HL-60 (cell line): ENCODE measurements at regions not wholly inside any gene's neighbourhood (a gene's known extent, or its start where the extent isn't known, plus 50 kb on each side); places are given as distances from the start of the nearest gene placed in this dataset.
"Not testable (repeated sequence)": the region's sequence is repeated elsewhere in the genome, so short reads cannot be mapped to it uniquely, and the experiment has no call there.

ENCODE experiments used
- DNase-seq, 2 experiments: peaks; one replicate each; pipeline ENCODE4 v3.0.0-alpha.2; 2010 to 2020; ENCODE audit warnings: low read depth in 1 of 2, low spot score in 1 of 2
- H3K27ac ChIP-seq: fragments of 250-450 bp; sonication (Bioruptor Pico); replicated peaks from 2 replicates; pipeline ENCODE4 v1.5.1; 2020; ENCODE audit warnings: mild to moderate bottlenecking, moderate library complexity
- H3K27me3 ChIP-seq: fragments of 250-450 bp; sonication (Bioruptor Pico); 2 replicates; pipeline ENCODE4 v1.5.1; 2021; ENCODE audit warnings: mild to moderate bottlenecking, moderate library complexity; ENCODE audit not compliant: insufficient read depth, poor library complexity, severe bottlenecking
- H3K4me3 ChIP-seq: replicated peaks from 2 replicates; pipeline ENCODE4 v1.5.1; 2011; ENCODE audit warnings: mild to moderate bottlenecking, control low read depth, low read length; ENCODE audit not compliant: insufficient read depth
- GABPA ChIP-seq: IDR thresholded peaks from 2 replicates; pipeline ENCODE4 v1.6.1; 2012; ENCODE audit warnings: low read depth
- POLR2AphosphoS5 ChIP-seq: IDR thresholded peaks from 2 replicates; pipeline ENCODE4 v1.6.1; 2012; ENCODE audit warnings: low read depth
- SPI1 ChIP-seq: IDR thresholded peaks from 2 replicates; pipeline ENCODE4 v1.6.1; 2012; ENCODE audit warnings: low read depth, mild to moderate bottlenecking, borderline replicate concordance
- TF ChIP-seq, protein P1 (sequence below): IDR thresholded peaks from 2 replicates; pipeline ENCODE4 v1.6.1; 2012; ENCODE audit warnings: low read depth; ENCODE audit not compliant: insufficient replicate concordance
- TF ChIP-seq, protein P2 (sequence below): IDR thresholded peaks from one replicate; pipeline ENCODE4 v1.5.1; 2011; ENCODE audit warnings: low read length, control low read depth, inconsistent platforms; ENCODE audit not compliant: insufficient read depth

- TF ChIP-seq GABPA, result no peak
- TF ChIP-seq SPI1, result no peak
- no peak for TF ChIP-seq POLR2AphosphoS5
- TF ChIP-seq, protein P1, sequence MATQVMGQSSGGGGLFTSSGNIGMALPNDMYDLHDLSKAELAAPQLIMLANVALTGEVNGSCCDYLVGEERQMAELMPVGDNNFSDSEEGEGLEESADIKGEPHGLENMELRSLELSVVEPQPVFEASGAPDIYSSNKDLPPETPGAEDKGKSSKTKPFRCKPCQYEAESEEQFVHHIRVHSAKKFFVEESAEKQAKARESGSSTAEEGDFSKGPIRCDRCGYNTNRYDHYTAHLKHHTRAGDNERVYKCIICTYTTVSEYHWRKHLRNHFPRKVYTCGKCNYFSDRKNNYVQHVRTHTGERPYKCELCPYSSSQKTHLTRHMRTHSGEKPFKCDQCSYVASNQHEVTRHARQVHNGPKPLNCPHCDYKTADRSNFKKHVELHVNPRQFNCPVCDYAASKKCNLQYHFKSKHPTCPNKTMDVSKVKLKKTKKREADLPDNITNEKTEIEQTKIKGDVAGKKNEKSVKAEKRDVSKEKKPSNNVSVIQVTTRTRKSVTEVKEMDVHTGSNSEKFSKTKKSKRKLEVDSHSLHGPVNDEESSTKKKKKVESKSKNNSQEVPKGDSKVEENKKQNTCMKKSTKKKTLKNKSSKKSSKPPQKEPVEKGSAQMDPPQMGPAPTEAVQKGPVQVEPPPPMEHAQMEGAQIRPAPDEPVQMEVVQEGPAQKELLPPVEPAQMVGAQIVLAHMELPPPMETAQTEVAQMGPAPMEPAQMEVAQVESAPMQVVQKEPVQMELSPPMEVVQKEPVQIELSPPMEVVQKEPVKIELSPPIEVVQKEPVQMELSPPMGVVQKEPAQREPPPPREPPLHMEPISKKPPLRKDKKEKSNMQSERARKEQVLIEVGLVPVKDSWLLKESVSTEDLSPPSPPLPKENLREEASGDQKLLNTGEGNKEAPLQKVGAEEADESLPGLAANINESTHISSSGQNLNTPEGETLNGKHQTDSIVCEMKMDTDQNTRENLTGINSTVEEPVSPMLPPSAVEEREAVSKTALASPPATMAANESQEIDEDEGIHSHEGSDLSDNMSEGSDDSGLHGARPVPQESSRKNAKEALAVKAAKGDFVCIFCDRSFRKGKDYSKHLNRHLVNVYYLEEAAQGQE, result no peak
- TF ChIP-seq, protein P2, sequence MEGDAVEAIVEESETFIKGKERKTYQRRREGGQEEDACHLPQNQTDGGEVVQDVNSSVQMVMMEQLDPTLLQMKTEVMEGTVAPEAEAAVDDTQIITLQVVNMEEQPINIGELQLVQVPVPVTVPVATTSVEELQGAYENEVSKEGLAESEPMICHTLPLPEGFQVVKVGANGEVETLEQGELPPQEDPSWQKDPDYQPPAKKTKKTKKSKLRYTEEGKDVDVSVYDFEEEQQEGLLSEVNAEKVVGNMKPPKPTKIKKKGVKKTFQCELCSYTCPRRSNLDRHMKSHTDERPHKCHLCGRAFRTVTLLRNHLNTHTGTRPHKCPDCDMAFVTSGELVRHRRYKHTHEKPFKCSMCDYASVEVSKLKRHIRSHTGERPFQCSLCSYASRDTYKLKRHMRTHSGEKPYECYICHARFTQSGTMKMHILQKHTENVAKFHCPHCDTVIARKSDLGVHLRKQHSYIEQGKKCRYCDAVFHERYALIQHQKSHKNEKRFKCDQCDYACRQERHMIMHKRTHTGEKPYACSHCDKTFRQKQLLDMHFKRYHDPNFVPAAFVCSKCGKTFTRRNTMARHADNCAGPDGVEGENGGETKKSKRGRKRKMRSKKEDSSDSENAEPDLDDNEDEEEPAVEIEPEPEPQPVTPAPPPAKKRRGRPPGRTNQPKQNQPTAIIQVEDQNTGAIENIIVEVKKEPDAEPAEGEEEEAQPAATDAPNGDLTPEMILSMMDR, result no peak
- H3K4me3 ChIP-seq, result no peak overlapping the region
These were observed 914.0 kb upstream of the FBXO33 start for GRCh38 chr14:40346275-40346674.

GRCh38 chr14:40345334-40345733, 913.1 kb upstream of the FBXO33 start:
- no peaks in the 10 kb centered on the region for H3K27me3 ChIP-seq
- H3K4me3 ChIP-seq, result no peak overlapping the region
- no peak for DNase-seq
- no peak overlapping the region for H3K27ac ChIP-seq
- no peak for TF ChIP-seq SPI1
- no peak for TF ChIP-seq GABPA
- TF ChIP-seq POLR2AphosphoS5, result no peak
- TF ChIP-seq, protein P1, result no peak
- TF ChIP-seq, protein P2, result no peak

More at GRCh38 chr14:40346275-40346674, 914.0 kb upstream of the FBXO33 start:
- no peak for DNase-seq
- Histone ChIP-seq H3K27me3 (no peaks in the 10 kb centered on the region), H3K27ac (no peak overlapping the region)

- no peak overlapping the region for H3K27ac ChIP-seq
- TF ChIP-seq, protein P2, result no peak
- no peak for TF ChIP-seq SPI1
- DNase-seq, result no peak
- H3K27me3 ChIP-seq, result no peaks in the 10 kb centered on the region
- no peak overlapping the region for H3K4me3 ChIP-seq
These were observed 908.5 kb upstream of the FBXO33 start for GRCh38 chr14:40340708-40341107.

DNA sequence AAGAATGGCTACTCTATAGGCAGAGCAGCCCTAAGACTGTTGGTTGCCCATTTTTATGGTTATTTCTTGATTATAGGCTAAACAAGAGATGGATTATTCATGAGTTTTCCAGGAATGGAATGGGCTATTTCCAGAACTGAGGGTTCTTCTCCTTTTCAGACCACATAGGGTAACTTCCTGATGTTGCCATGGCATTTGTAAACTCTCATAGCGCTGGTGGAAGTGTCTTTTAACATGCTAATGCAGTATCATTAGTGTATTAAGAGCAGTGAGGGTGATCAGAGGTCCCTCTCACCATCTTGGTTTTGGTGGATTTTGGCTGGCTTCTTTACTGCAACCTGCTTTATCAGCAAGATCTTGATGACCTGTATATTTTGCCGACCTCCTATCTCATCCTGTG, 904.6 kb upstream of the FBXO33 start:
- TF ChIP-seq, protein P1, result no peak
- TF ChIP-seq GABPA, result no peak
- TF ChIP-seq, protein P2, result no peak
- TF ChIP-seq SPI1, result no peak
- no peak for DNase-seq
- Histone ChIP-seq H3K4me3 (no peak overlapping the region), H3K27me3 (no peaks in the 10 kb centered on the region), H3K27ac (no peak overlapping the region)

GRCh38 chr14:40326519-40326918, 894.3 kb upstream of the FBXO33 start:
- DNase-seq, result not testable (repeated sequence)

More at GRCh38 chr14:40326519-40326918, 894.3 kb upstream of the FBXO33 start:
- not testable (repeated sequence) for H3K27me3 ChIP-seq, H3K27ac ChIP-seq, H3K4me3 ChIP-seq
